Astrocyte (in vitro differentiated cells and primary cell): ENCODE measurements at regions not wholly inside any gene's neighbourhood (a gene's known extent, or its start where the extent isn't known, plus 50 kb on each side); places are given as distances from the start of the nearest gene placed in this dataset.
"Not testable (repeated sequence)": the region's sequence is repeated elsewhere in the genome, so short reads cannot be mapped to it uniquely, and the experiment has no call there.

Source experiments
- DNase-seq: peaks from one replicate; pipeline ENCODE4 v3.0.0-alpha.2; 2010; ENCODE audit warnings: low read depth
- FAIRE-seq: peaks from 2 replicates; lab custom pipeline; 2011; peaks lifted over from hg19 to GRCh38; lab: Jason Lieb, UNC
- H2AFZ ChIP-seq: 2 replicates; pipeline ENCODE4 v1.6.0; 2012; ENCODE audit warnings: low read depth, low read length, inconsistent platforms
- H3K27ac ChIP-seq: 2 replicates; pipeline ENCODE4 v1.5.1; 2011; ENCODE audit warnings: low read depth, low read length, inconsistent platforms
- H3K27me3 ChIP-seq: 2 replicates; pipeline ENCODE4 v1.6.0; 2011; ENCODE audit warnings: low read length, inconsistent platforms; ENCODE audit not compliant: insufficient read depth
- H3K36me3 ChIP-seq: 2 replicates; pipeline ENCODE4 v1.5.1; 2011; ENCODE audit warnings: low read length, inconsistent platforms; ENCODE audit not compliant: insufficient read depth
- H3K4me1 ChIP-seq: 2 replicates; pipeline ENCODE4 v1.5.1; 2011; ENCODE audit warnings: low read length, inconsistent platforms; ENCODE audit not compliant: insufficient read depth
- H3K4me2 ChIP-seq: 2 replicates; pipeline ENCODE4 v1.6.0; 2012; ENCODE audit warnings: low read length, inconsistent platforms
- H3K4me3 ChIP-seq: 2 replicates; pipeline ENCODE4 v1.5.1; 2011; ENCODE audit warnings: low read depth, mild to moderate bottlenecking, low read length, inconsistent platforms; ENCODE audit not compliant: insufficient read depth
- H3K79me2 ChIP-seq: 2 replicates; pipeline ENCODE4 v1.6.0; 2012; ENCODE audit warnings: mild to moderate bottlenecking, low read length, inconsistent platforms; ENCODE audit not compliant: insufficient read depth
- H3K9ac ChIP-seq: 2 replicates; pipeline ENCODE4 v1.6.0; 2012; ENCODE audit warnings: mild to moderate bottlenecking, low read length, inconsistent platforms
- H3K9me3 ChIP-seq: 2 replicates; pipeline ENCODE4 v1.5.1; 2012; ENCODE audit warnings: low read depth, mild to moderate bottlenecking, low read length, inconsistent platforms; ENCODE audit not compliant: insufficient read depth
- H4K20me1 ChIP-seq: 2 replicates; pipeline ENCODE4 v1.6.0; 2012; ENCODE audit warnings: low read length, inconsistent platforms; ENCODE audit not compliant: insufficient read depth
- H3K27ac Mint-ChIP-seq: one replicate; pipeline ENCODE4 v1.8.0; 2021; ENCODE audit warnings: mild to moderate bottlenecking, mixed read lengths; ENCODE audit not compliant: unreplicated experiment
- H3K27me3 Mint-ChIP-seq: one replicate; pipeline ENCODE4 v1.8.0; 2021; ENCODE audit warnings: low read depth, mixed read lengths; ENCODE audit not compliant: unreplicated experiment
- H3K36me3 Mint-ChIP-seq: one replicate; pipeline ENCODE4 v1.8.0; 2021; ENCODE audit warnings: low read depth, mixed read lengths; ENCODE audit not compliant: unreplicated experiment
- H3K4me1 Mint-ChIP-seq: one replicate; pipeline ENCODE4 v1.8.0; 2021; ENCODE audit warnings: low read depth, mixed read lengths; ENCODE audit not compliant: unreplicated experiment
- H3K4me3 Mint-ChIP-seq: one replicate; pipeline ENCODE4 v1.8.0; 2021; ENCODE audit warnings: mild to moderate bottlenecking, moderate library complexity, mixed read lengths; ENCODE audit not compliant: unreplicated experiment
- H3K9me3 Mint-ChIP-seq: one replicate; pipeline ENCODE4 v1.8.0; 2021; ENCODE audit warnings: mild to moderate bottlenecking, mixed read lengths; ENCODE audit not compliant: unreplicated experiment
- CTCF ChIP-seq: IDR thresholded peaks from 2 replicates; pipeline ENCODE4 v1.5.1; 2011; ENCODE audit warnings: low read depth, mild to moderate bottlenecking, inconsistent platforms, low read length, moderate library complexity; ENCODE audit not compliant: insufficient read depth
- EZH2 ChIP-seq: IDR thresholded peaks from 2 replicates; pipeline ENCODE4 v1.6.1; 2012; ENCODE audit warnings: mild to moderate bottlenecking, low read length, inconsistent platforms; ENCODE audit not compliant: insufficient read depth

GRCh38 chr1:121511455-121511854 is 326.7 kb downstream of the SRGAP2C start:
- H3K9me3 Mint-ChIP-seq: peaks cover 15% of the 10 kb centered on the region
- not testable (repeated sequence) for H3K27ac Mint-ChIP-seq, H3K4me1 ChIP-seq, H3K36me3 Mint-ChIP-seq, H3K27me3 ChIP-seq, FAIRE-seq, H3K4me1 Mint-ChIP-seq, DNase-seq, H3K4me2 ChIP-seq, H3K4me3 Mint-ChIP-seq, H3K36me3 ChIP-seq, H3K4me3 ChIP-seq, H4K20me1 ChIP-seq, H3K79me2 ChIP-seq, H3K9ac ChIP-seq, H2AFZ ChIP-seq, H3K9me3 ChIP-seq, H3K27ac ChIP-seq, H3K27me3 Mint-ChIP-seq

- H3K27me3 ChIP-seq, H3K4me3 ChIP-seq, H3K4me2 ChIP-seq, FAIRE-seq, DNase-seq, H3K27me3 Mint-ChIP-seq, H3K36me3 Mint-ChIP-seq, H3K9me3 ChIP-seq, H3K79me2 ChIP-seq, H3K4me1 Mint-ChIP-seq, H3K36me3 ChIP-seq, H3K27ac Mint-ChIP-seq, H3K27ac ChIP-seq, H3K4me1 ChIP-seq, H3K4me3 Mint-ChIP-seq, H2AFZ ChIP-seq, H3K9ac ChIP-seq, H4K20me1 ChIP-seq: not testable (repeated sequence)
- peaks cover 15% of the 10 kb centered on the region for H3K9me3 Mint-ChIP-seq
Observed at GRCh38 chr1:121511876-121512275, 327.1 kb downstream of the SRGAP2C start.

- Mint-ChIP-seq H3K4me3 (no peak overlapping the region), H3K4me1 (peaks cover 7% of the 10 kb centered on the region), H3K27ac (no peak overlapping the region), H3K9me3 (peaks cover 8% of the 10 kb centered on the region), H3K27me3 (peaks cover 5% of the 10 kb centered on the region), H3K36me3 (no peaks in the 10 kb centered on the region)
- no peak overlapping the region for H2AFZ ChIP-seq
- no peak overlapping the region for H3K9ac ChIP-seq
- H4K20me1 ChIP-seq: no peaks in the 10 kb centered on the region
- H3K27me3 ChIP-seq: peaks cover 11% of the 10 kb centered on the region
- no peaks in the 10 kb centered on the region for H3K79me2 ChIP-seq
- H3K27ac ChIP-seq: no peak overlapping the region
- H3K36me3 ChIP-seq: no peaks in the 10 kb centered on the region
- DNase-seq (no peak), FAIRE-seq (no peak)
- TF ChIP-seq EZH2 (no peak), CTCF (no peak)
- H3K4me3 ChIP-seq: no peak overlapping the region
- H3K4me1 ChIP-seq: no peaks in the 10 kb centered on the region
- no peaks in the 10 kb centered on the region for H3K9me3 ChIP-seq
- H3K4me2 ChIP-seq: no peak overlapping the region
Observed at GRCh38 chr1:121515235-121515634, 330.5 kb downstream of the SRGAP2C start.
